ENCODE measurements at regions not wholly inside any gene's neighbourhood (a gene's known extent, or its start where the extent isn't known, plus 50 kb on each side); places are given as distances from the start of the nearest gene placed in this dataset.

- no peak for DNase-seq
- ATAC-seq, result no peak
- no peaks in the 10 kb centered on the region for H3K4me1 Mint-ChIP-seq
- no peak overlapping the region for H3K4me3 Mint-ChIP-seq
- no peak overlapping the region for H3K27ac Mint-ChIP-seq
- H3K27me3 Mint-ChIP-seq, result no peaks in the 10 kb centered on the region
- peaks cover 0 to 8% of the 10 kb centered on the region in 2 donors for H3K9me3 Mint-ChIP-seq
Observed at GRCh38 chr4:24013668-24014422, 124.0 kb upstream of the PPARGC1A start.

- no peak overlapping the region for H3K27ac Mint-ChIP-seq
- no peak for ATAC-seq
- no peak overlapping the region for H3K4me3 Mint-ChIP-seq
- no peak for DNase-seq
- H3K27me3 Mint-ChIP-seq, result no peaks in the 10 kb centered on the region
- no peaks in the 10 kb centered on the region for H3K4me1 Mint-ChIP-seq
- no peaks in the 10 kb centered on the region for H3K9me3 Mint-ChIP-seq
Observed at GRCh38 chr4:24010994-24011393, 121.1 kb upstream of the PPARGC1A start.

- Mint-ChIP-seq H3K9me3 (peaks cover 0 to under 1% of the 10 kb centered on the region in 2 donors), H3K4me3 (no peak overlapping the region), H3K4me1 (no peaks in the 10 kb centered on the region), H3K27ac (no peak overlapping the region), H3K27me3 (no peaks in the 10 kb centered on the region)
- ATAC-seq, result no peak
- no peak for DNase-seq
Observed at GRCh38 chr4:24010573-24010972, 120.7 kb upstream of the PPARGC1A start.

- H3K4me1 Mint-ChIP-seq, result no peaks in the 10 kb centered on the region
- ATAC-seq (no peak), DNase-seq (no peak)
- peaks cover 0 to 4% of the 10 kb centered on the region in 2 donors for H3K9me3 Mint-ChIP-seq
- H3K27ac Mint-ChIP-seq, result no peak overlapping the region
- no peak overlapping the region for H3K4me3 Mint-ChIP-seq
- H3K27me3 Mint-ChIP-seq, result no peaks in the 10 kb centered on the region
Observed at GRCh38 chr4:24007860-24008261, 118.0 kb upstream of the PPARGC1A start.

- ATAC-seq (no peak), DNase-seq (no peak)
- peaks cover 8% of the 10 kb centered on the region for H3K27me3 Mint-ChIP-seq
- no peak overlapping the region for H3K4me3 Mint-ChIP-seq
- peaks cover 0 to 4% of the 10 kb centered on the region in 2 donors for H3K9me3 Mint-ChIP-seq
- H3K4me1 Mint-ChIP-seq, result no peaks in the 10 kb centered on the region
- no peak overlapping the region for H3K27ac Mint-ChIP-seq
Observed at GRCh38 chr4:24006269-24006668, 116.4 kb upstream of the PPARGC1A start.

- Mint-ChIP-seq H3K27me3 (peaks cover 8% of the 10 kb centered on the region), H3K27ac (no peak overlapping the region), H3K9me3 (peaks cover 0 to 4% of the 10 kb centered on the region in 2 donors), H3K4me3 (no peak overlapping the region), H3K4me1 (no peaks in the 10 kb centered on the region)
- DNase-seq (no peak), ATAC-seq (no peak)
Observed at GRCh38 chr4:24003926-24004325, 114.1 kb upstream of the PPARGC1A start.

- Mint-ChIP-seq H3K9me3 (peaks cover 0 to 4% of the 10 kb centered on the region in 2 donors), H3K4me1 (no peaks in the 10 kb centered on the region), H3K27me3 (peaks cover 8% of the 10 kb centered on the region), H3K4me3 (no peak overlapping the region), H3K27ac (no peak overlapping the region)
- ATAC-seq (no peak), DNase-seq (no peak)
Observed at GRCh38 chr4:24003496-24003895, 113.6 kb upstream of the PPARGC1A start.

- Mint-ChIP-seq H3K27me3 (peaks cover 8% of the 10 kb centered on the region), H3K4me1 (no peaks in the 10 kb centered on the region), H3K27ac (no peak overlapping the region), H3K9me3 (peaks cover 0 to 4% of the 10 kb centered on the region in 2 donors), H3K4me3 (no peak overlapping the region)
- no peak for DNase-seq
- ATAC-seq, result no peak
Observed at GRCh38 chr4:24002330-24002966, 112.6 kb upstream of the PPARGC1A start.

GRCh38 chr4:24001486-24002329 lies 111.9 kb upstream of the PPARGC1A start:
- Mint-ChIP-seq H3K27ac (peak overlapping the region in 1 of 2 donors; percentile 82), H3K4me1 (no peaks in the 10 kb centered on the region), H3K27me3 (peaks cover 8% of the 10 kb centered on the region), H3K4me3 (no peak overlapping the region), H3K9me3 (peaks cover 0 to 4% of the 10 kb centered on the region in 2 donors)
- ATAC-seq (no peak), DNase-seq (no peak)

- no peak for DNase-seq
- H3K27me3 Mint-ChIP-seq, result peaks cover 8% of the 10 kb centered on the region
- no peak for ATAC-seq
- H3K4me1 Mint-ChIP-seq, result no peaks in the 10 kb centered on the region
- H3K9me3 Mint-ChIP-seq, result peaks cover 2 to 3% of the 10 kb centered on the region in 2 donors
- H3K4me3 Mint-ChIP-seq, result no peak overlapping the region
- H3K27ac Mint-ChIP-seq, result no peak overlapping the region
Observed at GRCh38 chr4:24000470-24000831, 110.6 kb upstream of the PPARGC1A start.

GRCh38 chr4:23999714-24000469 lies 110.0 kb upstream of the PPARGC1A start:
- Mint-ChIP-seq H3K4me3 (no peak overlapping the region), H3K27ac (peak overlapping the region in 1 of 2 donors; percentile 74), H3K9me3 (peaks cover 0 to 6% of the 10 kb centered on the region in 2 donors), H3K4me1 (no peaks in the 10 kb centered on the region), H3K27me3 (peaks cover 8% of the 10 kb centered on the region)
- no peak for ATAC-seq
- DNase-seq, result no peak

- H3K27me3 Mint-ChIP-seq, result no peaks in the 10 kb centered on the region
- peak overlapping the region in 1 of 2 donors; percentile 58 for H3K27ac Mint-ChIP-seq
- DNase-seq (no peak), ATAC-seq (no peak)
- peaks cover 0 to 6% of the 10 kb centered on the region in 2 donors for H3K9me3 Mint-ChIP-seq
- H3K4me1 Mint-ChIP-seq, result no peaks in the 10 kb centered on the region
- no peak overlapping the region for H3K4me3 Mint-ChIP-seq
Observed at GRCh38 chr4:23993373-23993772, 103.5 kb upstream of the PPARGC1A start.

GRCh38 chr4:23991444-23991843 lies 101.6 kb upstream of the PPARGC1A start:
- no peak overlapping the region for H3K27ac Mint-ChIP-seq
- no peaks in the 10 kb centered on the region for H3K27me3 Mint-ChIP-seq
- ATAC-seq (no peak), DNase-seq (no peak)
- H3K4me1 Mint-ChIP-seq, result no peaks in the 10 kb centered on the region
- H3K4me3 Mint-ChIP-seq, result no peak overlapping the region
- H3K9me3 Mint-ChIP-seq, result peaks cover 0 to 6% of the 10 kb centered on the region in 2 donors

GRCh38 chr4:23986270-23986669 lies 96.4 kb upstream of the PPARGC1A start:
- no peaks in the 10 kb centered on the region for H3K9me3 Mint-ChIP-seq
- no peak for ATAC-seq

GRCh38 chr4:23981328-23981727 lies 91.5 kb upstream of the PPARGC1A start:
- no peak for DNase-seq
- Mint-ChIP-seq H3K27ac (no peak overlapping the region), H3K9me3 (peaks cover 0 to 10% of the 10 kb centered on the region in 2 donors), H3K27me3 (no peaks in the 10 kb centered on the region), H3K4me1 (no peaks in the 10 kb centered on the region), H3K4me3 (no peak overlapping the region)
- no peak for ATAC-seq

More at GRCh38 chr4:23986270-23986669, 96.4 kb upstream of the PPARGC1A start:
- Mint-ChIP-seq H3K4me1 (no peaks in the 10 kb centered on the region), H3K27me3 (no peaks in the 10 kb centered on the region), H3K27ac (no peak overlapping the region), H3K4me3 (no peak overlapping the region)
- DNase-seq, result no peak

Measured in stimulated activated naive CD8-positive, alpha-beta T cell treated with anti-CD3 and anti-CD28 coated beads, Interleukin-15, amount 100 ng/mL, for 72 hours (primary cell).